ENCODE measurements at regions not wholly inside any gene's neighbourhood (a gene's known extent, or its start where the extent isn't known, plus 50 kb on each side); places are given as distances from the start of the nearest gene placed in this dataset.

GRCh38 chr2:156756516-156756915, 320.3 kb downstream of the GPD2 start:
- H3K9ac ChIP-seq (ENCODE audit: insufficient read depth, low read depth, low read length): no peak overlapping the region
- in situ Hi-C loops (cut with HindIII; ENCODE audit: extremely low pct_ligation_motif_present, low pct_unique_long_range_greater_than_20kb): no loop called here
- H3K27ac ChIP-seq (ENCODE audit: extremely low read length, insufficient read depth, low read length): no peak overlapping the region
- TF ChIP-seq DMAP1 (CRISPR knock-in tag; IDR thresholded peaks at IDR 0.05) (no peak), ZBTB38 (CRISPR knock-in tag; IDR thresholded peaks at IDR 0.05) (no peak), ZNF18 (CRISPR knock-in tag; IDR thresholded peaks at IDR 0.05; ENCODE audit: insufficient replicate concordance) (no peak), ZNF441 (CRISPR knock-in tag; IDR thresholded peaks at IDR 0.05; ENCODE audit: borderline replicate concordance) (no peak), RNF2 (conservative IDR thresholded peaks at IDR 0.05; ENCODE audit: low read depth) (no peak), ARID5B (CRISPR knock-in tag; IDR thresholded peaks at IDR 0.05) (no peak), ZNF101 (CRISPR knock-in tag; IDR thresholded peaks at IDR 0.05; ENCODE audit: borderline replicate concordance, low read depth) (no peak), CC2D1A (CRISPR knock-in tag; IDR thresholded peaks at IDR 0.05) (no peak), ELF1 (CRISPR knock-in tag; IDR thresholded peaks at IDR 0.05) (no peak), WIZ (CRISPR knock-in tag; IDR thresholded peaks at IDR 0.05) (no peak), KDM6A (CRISPR knock-in tag; IDR thresholded peaks at IDR 0.05; ENCODE audit: low read depth) (no peak), PAX8 (CRISPR knock-in tag; IDR thresholded peaks at IDR 0.05; ENCODE audit: borderline replicate concordance) (no peak), REXO4 (CRISPR knock-in tag; IDR thresholded peaks at IDR 0.05; ENCODE audit: borderline replicate concordance) (no peak), GFI1 (CRISPR knock-in tag; IDR thresholded peaks at IDR 0.05; ENCODE audit: borderline replicate concordance) (no peak), PPARG (CRISPR knock-in tag; conservative IDR thresholded peaks at IDR 0.05) (no peak), TRIM22 (IDR thresholded peaks at IDR 0.05) (no peak), MED1 (CRISPR knock-in tag; IDR thresholded peaks at IDR 0.05) (no peak), ZNF414 (CRISPR knock-in tag; IDR thresholded peaks at IDR 0.05) (no peak)
- ChIA-PET CTCF (ENCODE audit: low intra/inter-chr PET ratio, low total read pairs) (no interaction called here), POLR2A (no interaction called here)
- BruUV-seq (replicated peaks): no TSS peak
- no peaks in the 10 kb centered on the region for H3K36me3 ChIP-seq (replicated peaks in 1 of 2; ENCODE audit: control insufficient read depth in 1 of 2, insufficient read depth in 2 of 2, low read length in 2 of 2)
- H3K4me1 ChIP-seq (ENCODE audit: insufficient read depth, low read length): no peaks in the 10 kb centered on the region
- FAIRE-seq (no peak), DNase-seq (ENCODE audit: low spot score) (no peak), ATAC-seq (no peak)
- H3K4me3 ChIP-seq (replicated peaks in 1 of 3; ENCODE audit: insufficient read depth in 1 of 3, low read depth in 2 of 3, low read length in 3 of 3): no peak overlapping the region
- H2AFZ ChIP-seq (ENCODE audit: low read length): no peak overlapping the region
- H3K27me3 ChIP-seq (ENCODE audit: control insufficient read depth in 1 of 2, insufficient read depth in 2 of 2, low read length in 2 of 2): no peaks in the 10 kb centered on the region
- intact Hi-C loops (cut with micrococcal nuclease; ENCODE audit: unreplicated experiment): no loop called here
- no peaks in the 10 kb centered on the region for H3K79me2 ChIP-seq (ENCODE audit: insufficient read depth, low read length)
- H4K20me1 ChIP-seq (ENCODE audit: insufficient read depth, low read length): no peaks in the 10 kb centered on the region
- peaks cover 17% of the 10 kb centered on the region; the same call in 1 of the 2 replicates for H3K9me3 ChIP-seq (ENCODE audit: low read length)
- no peak overlapping the region for H3K4me2 ChIP-seq (ENCODE audit: low read depth, low read length)

Data from HepG2 (cell line).